ENCODE measurements at regions not wholly inside any gene's neighbourhood (a gene's known extent, or its start where the extent isn't known, plus 50 kb on each side); places are given as distances from the start of the nearest gene placed in this dataset.

GRCh38 chr4:110248831-110249253, 50.4 kb upstream of the ELOVL6 start:
- H3K4me3 ChIP-seq = no peak overlapping the region
- H3K27me3 ChIP-seq = no peaks in the 10 kb centered on the region
- no peak overlapping the region for H3K27ac ChIP-seq
- no peaks in the 10 kb centered on the region for H3K9me3 ChIP-seq
- no peak for DNase-seq (ENCODE audit: low spot score)
- TF ChIP-seq CTCF (IDR thresholded peaks at IDR 0.05) = no peak
- H3K36me3 ChIP-seq = no peaks in the 10 kb centered on the region
- no peaks in the 10 kb centered on the region for H3K4me1 ChIP-seq
